Activated CD4-positive, alpha-beta T cell treated with anti-CD3 and anti-CD28 coated beads for 48 hours (primary cell): ENCODE measurements at regions not wholly inside any gene's neighbourhood (a gene's known extent, or its start where the extent isn't known, plus 50 kb on each side); places are given as distances from the start of the nearest gene placed in this dataset.

ENCODE experiments used
- DNase-seq: peaks from one replicate; pipeline ENCODE4 v3.0.0-alpha.2; 2020

- no peak for DNase-seq
These were observed 58.4 kb downstream of the SLC25A47 start for GRCh38 chr14:100381395-100382105.

GRCh38 chr14:100382106-100382455 lies 58.9 kb downstream of the SLC25A47 start:
- no peak for DNase-seq

- DNase-seq, result peak; percentile 74
These were observed 60.6 kb downstream of the SLC25A47 start for GRCh38 chr14:100383727-100384158.

- DNase-seq, result no peak
These were observed 61.1 kb downstream of the SLC25A47 start for GRCh38 chr14:100384277-100384676.

- no peak for DNase-seq
These were observed 62.0 kb downstream of the SLC25A47 start for GRCh38 chr14:100384819-100385813.

GRCh38 chr14:100386121-100386520 lies 63.0 kb downstream of the SLC25A47 start:
- no peak for DNase-seq

GRCh38 chr14:100386846-100387245 lies 63.7 kb downstream of the SLC25A47 start:
- DNase-seq, result no peak

- no peak for DNase-seq
These were observed 64.3 kb downstream of the SLC25A47 start for GRCh38 chr14:100387450-100387849.

- no peak for DNase-seq
These were observed 65.2 kb downstream of the SLC25A47 start for GRCh38 chr14:100388103-100389054.

- no peak for DNase-seq
These were observed 66.5 kb downstream of the SLC25A47 start for GRCh38 chr14:100389497-100390104.

GRCh38 chr14:100391173-100391572 lies 68.0 kb downstream of the SLC25A47 start:
- DNase-seq, result no peak

GRCh38 chr14:100391724-100392123 lies 68.6 kb downstream of the SLC25A47 start:
- DNase-seq, result no peak

GRCh38 chr14:100392356-100392755 lies 69.2 kb downstream of the SLC25A47 start:
- no peak for DNase-seq

GRCh38 chr14:100393362-100393761 lies 70.2 kb downstream of the SLC25A47 start:
- DNase-seq, result no peak

- DNase-seq, result no peak
These were observed 71.0 kb downstream of the SLC25A47 start for GRCh38 chr14:100393906-100394732.

- DNase-seq, result no peak
These were observed 71.9 kb downstream of the SLC25A47 start for GRCh38 chr14:100394886-100395672.

GRCh38 chr14:100396266-100396795 lies 73.2 kb downstream of the SLC25A47 start:
- DNase-seq, result no peak

GRCh38 chr14:100397005-100397404 lies 73.9 kb downstream of the SLC25A47 start:
- DNase-seq, result no peak

GRCh38 chr14:100398044-100398443 lies 74.9 kb downstream of the SLC25A47 start:
- no peak for DNase-seq
